PC-3 (cell line): ENCODE measurements at regions not wholly inside any gene's neighbourhood (a gene's known extent, or its start where the extent isn't known, plus 50 kb on each side); places are given as distances from the start of the nearest gene placed in this dataset.

ENCODE experiments used
- ATAC-seq: fragments of 200-7000 bp; cut with Tn5 transposase; 2 replicates; pipeline ENCODE4 v1.9.1; 2020; ENCODE audit warnings: mild to moderate bottlenecking, moderate library complexity
- BruUV-seq: library from RNA; stranded (reverse); fragments of 400-500 nt; replicated peaks from 2 replicates; lab custom pipeline; 2021; lab: Mats Ljungman, UMichigan
- CTCF ChIA-PET: fragments of 300-600 bp; sonication (Branson Sonifier 250); formaldehyde crosslinking; loops from one replicate; lab custom pipeline; 2022; ENCODE audit warnings: antibody characterized with exemption; lab: Charles Lee
- POLR2A ChIA-PET: fragments of 300-600 bp; sonication (Branson Sonifier 250); formaldehyde crosslinking; loops from one replicate; lab custom pipeline; 2022; ENCODE audit warnings: antibody characterized with exemption; ENCODE audit not compliant: unreplicated experiment; lab: Charles Lee
- DNase-seq: peaks from one replicate; pipeline ENCODE4 v3.0.0-alpha.2; 2015
- H2AFZ ChIP-seq: fragments of 300-600 bp; sonication (generic); 2 replicates; pipeline ENCODE4 v1.6.0; 2016; ENCODE audit warnings: antibody characterized with exemption, low read length
- H3F3A ChIP-seq: fragments of 300-600 bp; sonication (generic); one replicate; pipeline ENCODE4 v1.6.0; 2017; ENCODE audit warnings: antibody characterized with exemption, low read length, control low read depth, mild to moderate bottlenecking; ENCODE audit not compliant: unreplicated experiment
- H3K27ac ChIP-seq: fragments of 300-600 bp; sonication (generic); 2 replicates; pipeline ENCODE4 v1.5.1; 2016; ENCODE audit warnings: mild to moderate bottlenecking, low read length
- H3K27me3 ChIP-seq: fragments of 300-600 bp; sonication (generic); 2 replicates; pipeline ENCODE4 v1.6.1; 2016; ENCODE audit warnings: low read length, mixed read lengths
- H3K36me3 ChIP-seq: fragments of 300-600 bp; sonication (generic); 2 replicates; pipeline ENCODE4 v1.6.1; 2016; ENCODE audit warnings: low read depth, mixed run types, low read length, mixed read lengths
- H3K4me1 ChIP-seq: fragments of 300-600 bp; sonication (generic); 2 replicates; pipeline ENCODE4 v1.5.1; 2016; ENCODE audit warnings: low read length; ENCODE audit not compliant: insufficient read depth
- H3K4me2 ChIP-seq: fragments of 300-600 bp; sonication (generic); 2 replicates; pipeline ENCODE4 v1.6.0; 2016; ENCODE audit warnings: low read length
- H3K4me3 ChIP-seq: fragments of 300-600 bp; sonication (generic); 2 replicates; pipeline ENCODE4 v1.5.1; 2016; ENCODE audit warnings: mild to moderate bottlenecking, low read length, mixed read lengths
- H3K79me2 ChIP-seq: fragments of 300-600 bp; sonication (generic); 2 replicates; pipeline ENCODE4 v1.6.1; 2017; ENCODE audit warnings: low read length, mixed read lengths
- H3K9ac ChIP-seq: fragments of 300-600 bp; sonication (generic); 2 replicates; pipeline ENCODE4 v1.6.0; 2016; ENCODE audit warnings: mild to moderate bottlenecking, low read length
- H3K9me2 ChIP-seq: fragments of 300-600 bp; sonication (generic); replicated peaks from 2 replicates; pipeline ENCODE4 v1.6.1; 2016; ENCODE audit warnings: mixed run types, low read length, mixed read lengths
- H3K9me3 ChIP-seq: fragments of 300-600 bp; sonication (generic); 2 replicates; pipeline ENCODE4 v1.6.1; 2016; ENCODE audit warnings: low read length, mixed read lengths
- H4K20me1 ChIP-seq: fragments of 300-600 bp; sonication (generic); 2 replicates; pipeline ENCODE4 v1.6.1; 2016; ENCODE audit warnings: low read length, mixed read lengths
- EZH2 ChIP-seq: fragments of 300-600 bp; sonication (generic); IDR thresholded peaks from one replicate; pipeline ENCODE4 v1.6.1; 2017; ENCODE audit warnings: antibody characterized with exemption, mild to moderate bottlenecking, low read length; ENCODE audit not compliant: unreplicated experiment
- EZH2phosphoT487 ChIP-seq: fragments of 300-600 bp; sonication (generic); IDR thresholded peaks from 2 replicates; pipeline ENCODE4 v1.6.1; 2018; ENCODE audit warnings: mild to moderate bottlenecking, antibody characterized with exemption, low read length, borderline replicate concordance
- intact Hi-C: fragments of 100-400 bp; cut with micrococcal nuclease; formaldehyde crosslinking; loops from 2 replicates; pipeline ENCODE4 v1.9.0; 2023
- TF ChIP-seq, protein P1 (sequence below): fragments of 300-600 bp; sonication (generic); conservative IDR thresholded peaks from 2 replicates; pipeline ENCODE4 v1.5.1; 2017; ENCODE audit warnings: antibody characterized with exemption, low read depth, mild to moderate bottlenecking, low read length

DNA sequence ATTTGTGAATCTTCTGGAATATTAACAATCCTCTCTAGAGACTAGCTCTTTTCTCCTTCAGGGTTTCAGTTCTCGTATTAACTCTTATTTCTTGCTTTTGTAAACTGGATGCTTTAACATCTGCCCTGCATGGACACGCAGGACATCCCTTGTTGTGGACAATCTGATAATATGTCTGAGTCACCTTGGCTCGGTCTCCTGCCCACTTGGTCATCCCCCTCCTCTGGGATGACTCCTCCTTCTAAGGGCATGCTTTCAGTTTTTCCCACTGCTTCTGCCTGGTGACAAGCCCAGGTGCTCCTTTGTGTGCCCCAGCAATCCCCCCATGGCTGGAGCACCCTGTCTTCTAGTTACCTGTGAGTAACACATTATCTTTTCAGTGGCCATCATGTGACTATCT, 460.5 kb downstream of the DSC3 start:
- Histone ChIP-seq H2AFZ (no peak overlapping the region), H3K79me2 (no peaks in the 10 kb centered on the region), H3K9ac (no peak overlapping the region), H3K4me3 (no peak overlapping the region), H3K36me3 (no peaks in the 10 kb centered on the region), H3K27me3 (no peaks in the 10 kb centered on the region), H3K4me1 (peaks cover 12% of the 10 kb centered on the region; the same call in 1 of the 2 replicates), H3F3A (no peaks in the 10 kb centered on the region), H3K9me3 (no peaks in the 10 kb centered on the region), H3K9me2 (no peaks in the 10 kb centered on the region), H4K20me1 (no peaks in the 10 kb centered on the region), H3K4me2 (peak overlapping the region; percentile 0; the same call in 1 of the 2 replicates), H3K27ac (0 out of 2 replicates have a peak overlapping the region, but pooled peaks have one; percentile 1)
- ATAC-seq (peak; percentile 70), DNase-seq (peak; percentile 57)
- intact Hi-C loops, result loop anchor here (10.0 kb wide), 2 partner anchors 163 to 303 kb away; no protein-coding TSS in a partner anchor
- CTCF ChIA-PET, result no interaction called here
- TF ChIP-seq EZH2phosphoT487 (no peak), EZH2 (no peak)
- TF ChIP-seq, protein P1, sequence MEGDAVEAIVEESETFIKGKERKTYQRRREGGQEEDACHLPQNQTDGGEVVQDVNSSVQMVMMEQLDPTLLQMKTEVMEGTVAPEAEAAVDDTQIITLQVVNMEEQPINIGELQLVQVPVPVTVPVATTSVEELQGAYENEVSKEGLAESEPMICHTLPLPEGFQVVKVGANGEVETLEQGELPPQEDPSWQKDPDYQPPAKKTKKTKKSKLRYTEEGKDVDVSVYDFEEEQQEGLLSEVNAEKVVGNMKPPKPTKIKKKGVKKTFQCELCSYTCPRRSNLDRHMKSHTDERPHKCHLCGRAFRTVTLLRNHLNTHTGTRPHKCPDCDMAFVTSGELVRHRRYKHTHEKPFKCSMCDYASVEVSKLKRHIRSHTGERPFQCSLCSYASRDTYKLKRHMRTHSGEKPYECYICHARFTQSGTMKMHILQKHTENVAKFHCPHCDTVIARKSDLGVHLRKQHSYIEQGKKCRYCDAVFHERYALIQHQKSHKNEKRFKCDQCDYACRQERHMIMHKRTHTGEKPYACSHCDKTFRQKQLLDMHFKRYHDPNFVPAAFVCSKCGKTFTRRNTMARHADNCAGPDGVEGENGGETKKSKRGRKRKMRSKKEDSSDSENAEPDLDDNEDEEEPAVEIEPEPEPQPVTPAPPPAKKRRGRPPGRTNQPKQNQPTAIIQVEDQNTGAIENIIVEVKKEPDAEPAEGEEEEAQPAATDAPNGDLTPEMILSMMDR, result no peak
- POLR2A ChIA-PET, result no interaction called here
- BruUV-seq, result no TSS peak

- Histone ChIP-seq H2AFZ (no peak overlapping the region), H3K27ac (no peak overlapping the region), H3K9me2 (no peaks in the 10 kb centered on the region), H3K4me1 (peaks cover 12% of the 10 kb centered on the region; the same call in 1 of the 2 replicates), H3K4me2 (no peak overlapping the region), H4K20me1 (no peaks in the 10 kb centered on the region), H3K27me3 (no peaks in the 10 kb centered on the region), H3K9me3 (no peaks in the 10 kb centered on the region), H3K4me3 (no peak overlapping the region), H3K9ac (no peak overlapping the region), H3K36me3 (no peaks in the 10 kb centered on the region), H3F3A (no peaks in the 10 kb centered on the region), H3K79me2 (no peaks in the 10 kb centered on the region)
- BruUV-seq, result no TSS peak
- POLR2A ChIA-PET, result no interaction called here
- intact Hi-C loops, result loop anchor here (10.0 kb wide), 2 partner anchors 136 to 164 kb away; no protein-coding TSS in a partner anchor
- no peak for ATAC-seq
- TF ChIP-seq EZH2 (no peak), EZH2phosphoT487 (no peak)
- TF ChIP-seq, protein P1, result no peak
- CTCF ChIA-PET, result no interaction called here
- DNase-seq, result no peak
These were observed 463.8 kb downstream of the DSC3 start for GRCh38 chr18:30578707-30579106.

- ATAC-seq, result peak; percentile 99
- no peaks in the 10 kb centered on the region for H3F3A ChIP-seq
- H3K4me3 ChIP-seq, result no peak overlapping the region
- H3K9me3 ChIP-seq, result no peaks in the 10 kb centered on the region
- no peak overlapping the region for H3K9ac ChIP-seq
- BruUV-seq, result no TSS peak
- H3K9me2 ChIP-seq, result no peaks in the 10 kb centered on the region
- CTCF ChIA-PET, result no interaction called here
- H3K27ac ChIP-seq, result peak overlapping the region; percentile 79
- H3K4me1 ChIP-seq, result peaks cover 16% of the 10 kb centered on the region
- POLR2A ChIA-PET, result no interaction called here
- H4K20me1 ChIP-seq, result no peaks in the 10 kb centered on the region
- peak overlapping the region; percentile 52 for H3K4me2 ChIP-seq
- no peaks in the 10 kb centered on the region for H3K27me3 ChIP-seq
- H2AFZ ChIP-seq, result no peak overlapping the region
- intact Hi-C loops, result loop anchor here (2.0 to 10.0 kb wide), 3 partner anchors 17 to 157 kb away; no protein-coding TSS in a partner anchor
- no peaks in the 10 kb centered on the region for H3K79me2 ChIP-seq
- no peaks in the 10 kb centered on the region for H3K36me3 ChIP-seq
- DNase-seq, result peak; percentile 81
- TF ChIP-seq, protein P1, result no peak
These were observed 470.3 kb downstream of the DSC3 start for GRCh38 chr18:30572214-30572613.
